Psoas muscle (tissue), 7 donors: ENCODE measurements at regions not wholly inside any gene's neighbourhood (a gene's known extent, or its start where the extent isn't known, plus 50 kb on each side); places are given as distances from the start of the nearest gene placed in this dataset.

Experiments
- ATAC-seq, 4 donors: fragments of 200-7000 bp; cut with Tn5 transposase; one replicate each; pipeline ENCODE4 v1.9.1; 2020; ENCODE audit warnings: moderate library complexity in 3 of 4, mild to moderate bottlenecking in 2 of 4
- DNase-seq, 2 donors: peaks; one replicate each; pipeline ENCODE4 v3.0.0-alpha.2; 2020
- H3K27ac ChIP-seq: fragments of 200-600 bp; one replicate; pipeline ENCODE4 v1.8.0; 2022
- H3K27me3 ChIP-seq, 3 donors: fragments of 200-600 bp in 1 of 3; one replicate each; pipeline versions ENCODE4 v1.6.1 to v1.8.0; 2013 to 2022; ENCODE audit warnings: low read length in 2 of 3, mild to moderate bottlenecking in 2 of 3, moderate library complexity in 1 of 3; ENCODE audit not compliant: insufficient read depth in 3 of 3
- H3K36me3 ChIP-seq, 2 donors: fragments of 200-600 bp in 1 of 2; one replicate each; pipeline versions ENCODE4 v1.6.1 to v1.8.0; 2013 to 2022; ENCODE audit warnings: low read depth in 1 of 2, mild to moderate bottlenecking in 1 of 2, moderate library complexity in 1 of 2; ENCODE audit not compliant: insufficient read depth in 1 of 2
- H3K4me1 ChIP-seq: fragments of 200-600 bp; one replicate; pipeline ENCODE4 v1.8.0; 2022
- H3K4me3 ChIP-seq: fragments of 200-600 bp; one replicate; pipeline ENCODE4 v1.8.0; 2022; ENCODE audit warnings: mild to moderate bottlenecking
- H3K9me3 ChIP-seq: fragments of 200-600 bp; one replicate; pipeline ENCODE4 v1.8.0; 2022
- CTCF ChIP-seq: fragments of 200-600 bp; IDR thresholded peaks from one replicate; pipeline ENCODE4 v1.8.0; 2022; ENCODE audit warnings: antibody characterized with exemption
- WGBS, 3 donors: extraction: QIAGEN DNeasy Blood & Tissue Kit; methylation state at CpG; one replicate each; pipeline versions ENCODE4 v1.1.6 to v1.1.7; 2013; 5-methylcytosine and 5-hydroxymethylcytosine counted together
- intact Hi-C, 2 donors: fragments of 100-400 bp; cut with DNase I; formaldehyde crosslinking; loops; one replicate each; pipeline versions ENCODE4 v1.11.0 to v1.14.2; 2022
- donor health status: healthy with polysubstance abuse.
- donor health status: DM: no; HTN: no; CAD: no; lungs with moderate emphysema.
- donor health status: Bipolar disorder and iron deficiency.
- donor health status: healthy.
- donor health status: DM: yes; HTN: yes; CAD: no.
- donor health status: DM: no; HTN: no; CAD: no.
- donor health status: DM: yes; HTN: yes; CAD: no.

GRCh38 chr9:102038006-102038405, 299.6 kb upstream of the GRIN3A start:
- Histone ChIP-seq H3K4me1 (no peaks in the 10 kb centered on the region), H3K36me3 (no peaks in the 10 kb centered on the region), H3K27me3 (no peaks in the 10 kb centered on the region), H3K9me3 (no peaks in the 10 kb centered on the region), H3K4me3 (no peak overlapping the region), H3K27ac (no peak overlapping the region)
- no peak for ATAC-seq
- DNase-seq, result no peak
- intact Hi-C loops, result no loop called here
- no peak for TF ChIP-seq CTCF
- 55 to 59% (median 55%) methylated on average over 1 of the region's 1 CpG for whole genome bisulfite sequencing, 3 donors

GRCh38 chr9:102035929-102036328, 297.5 kb upstream of the GRIN3A start:
- Histone ChIP-seq H3K9me3 (no peaks in the 10 kb centered on the region), H3K36me3 (no peaks in the 10 kb centered on the region), H3K27ac (no peak overlapping the region), H3K4me3 (no peak overlapping the region), H3K27me3 (no peaks in the 10 kb centered on the region), H3K4me1 (no peaks in the 10 kb centered on the region)
- no peak for ATAC-seq
- intact Hi-C loops, result no loop called here
- DNase-seq, result no peak
- TF ChIP-seq CTCF, result no peak

- ATAC-seq, result no peak
Observed at GRCh38 chr9:102032614-102033013, 294.2 kb upstream of the GRIN3A start.

GRCh38 chr9:102000956-102001355, 262.5 kb upstream of the GRIN3A start:
- H3K36me3 ChIP-seq, result no peaks in the 10 kb centered on the region
- WGBS, 3 donors, result 54 to 69% (median 55%) methylated on average over 1 of the region's 1 CpG
- H3K9me3 ChIP-seq, result no peaks in the 10 kb centered on the region
- intact Hi-C loops, result loop anchor here in 1 of 2 donors (5.0 kb wide), 1 partner anchor 49 kb away; no protein-coding TSS in a partner anchor
- no peak for DNase-seq
- H3K4me1 ChIP-seq, result no peaks in the 10 kb centered on the region
- no peak overlapping the region for H3K4me3 ChIP-seq
- H3K27me3 ChIP-seq, result no peaks in the 10 kb centered on the region
- no peak for TF ChIP-seq CTCF
- no peak for ATAC-seq
- H3K27ac ChIP-seq, result no peak overlapping the region

More at GRCh38 chr9:102032614-102033013, 294.2 kb upstream of the GRIN3A start:
- Histone ChIP-seq H3K36me3 (no peaks in the 10 kb centered on the region), H3K27ac (no peak overlapping the region), H3K4me3 (no peak overlapping the region), H3K27me3 (no peaks in the 10 kb centered on the region), H3K4me1 (no peaks in the 10 kb centered on the region), H3K9me3 (no peaks in the 10 kb centered on the region)
- no peak for DNase-seq
- no peak for TF ChIP-seq CTCF
- intact Hi-C loops, result no loop called here

- WGBS, 3 donors, result 70 to 89% (median 82%) methylated on average over 1 of the region's 1 CpG
- intact Hi-C loops, result no loop called here
- DNase-seq, result no peak
- Histone ChIP-seq H3K27ac (no peak overlapping the region), H3K4me3 (no peak overlapping the region), H3K4me1 (no peaks in the 10 kb centered on the region), H3K36me3 (no peaks in the 10 kb centered on the region), H3K27me3 (no peaks in the 10 kb centered on the region), H3K9me3 (no peaks in the 10 kb centered on the region)
- TF ChIP-seq CTCF, result no peak
- ATAC-seq, result no peak
Observed at GRCh38 chr9:101999441-101999840, 261.0 kb upstream of the GRIN3A start.
